GM18909 (cell line): ENCODE measurements at regions not wholly inside any gene's neighbourhood (a gene's known extent, or its start where the extent isn't known, plus 50 kb on each side); places are given as distances from the start of the nearest gene placed in this dataset.
"Not testable (repeated sequence)": the region's sequence is repeated elsewhere in the genome, so short reads cannot be mapped to it uniquely, and the experiment has no call there.

Source experiments
- ATAC-seq: cut with Tn5 transposase; IDR thresholded peaks from one replicate; pipeline ENCODE4 v1.9.1; 2021; ENCODE audit warnings: mild to moderate bottlenecking; ENCODE audit not compliant: unreplicated experiment, poor library complexity

DNA sequence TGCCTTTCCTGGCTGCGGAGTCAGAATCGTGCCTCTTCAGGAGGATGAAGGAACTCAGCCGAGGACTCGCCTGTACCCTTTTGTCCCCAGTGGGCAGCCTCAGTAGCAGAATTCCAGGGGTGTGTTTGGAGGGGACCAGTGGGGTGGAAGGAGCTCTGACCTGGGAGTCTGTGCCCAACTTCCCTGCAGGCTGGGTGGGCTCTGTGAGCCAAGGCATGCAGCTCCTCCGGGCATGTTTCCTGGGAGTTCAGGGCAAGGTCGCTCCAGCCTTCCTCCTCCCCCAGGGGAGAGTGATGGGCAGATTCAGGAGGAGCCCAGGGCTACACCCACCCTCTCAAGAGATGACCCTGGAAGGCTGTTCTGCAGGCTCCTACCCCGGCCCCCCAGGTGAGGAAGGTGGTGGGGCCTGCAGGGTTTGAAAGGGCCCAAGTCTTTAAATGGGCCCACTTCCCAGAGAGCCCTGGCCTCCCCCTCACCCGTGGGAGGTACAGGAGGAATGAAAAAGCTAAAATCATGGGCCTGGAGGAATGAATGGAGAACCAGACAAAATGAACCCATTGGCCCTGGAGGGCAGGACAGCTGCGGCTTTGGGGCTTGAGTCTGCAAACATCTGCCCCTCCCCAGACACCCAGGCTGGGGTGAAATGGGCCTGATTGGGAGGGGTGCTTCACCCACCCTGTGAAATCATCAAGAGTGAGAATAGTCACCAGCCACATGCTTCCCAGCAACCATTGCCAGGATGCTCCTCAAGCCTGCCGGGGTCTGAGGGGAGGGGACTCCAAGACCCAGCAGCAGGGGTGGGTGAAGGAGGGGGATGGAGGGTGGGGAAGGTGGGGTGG lies 77.6 kb upstream of the PMEPA1 start:
- ATAC-seq, result no peak

DNA sequence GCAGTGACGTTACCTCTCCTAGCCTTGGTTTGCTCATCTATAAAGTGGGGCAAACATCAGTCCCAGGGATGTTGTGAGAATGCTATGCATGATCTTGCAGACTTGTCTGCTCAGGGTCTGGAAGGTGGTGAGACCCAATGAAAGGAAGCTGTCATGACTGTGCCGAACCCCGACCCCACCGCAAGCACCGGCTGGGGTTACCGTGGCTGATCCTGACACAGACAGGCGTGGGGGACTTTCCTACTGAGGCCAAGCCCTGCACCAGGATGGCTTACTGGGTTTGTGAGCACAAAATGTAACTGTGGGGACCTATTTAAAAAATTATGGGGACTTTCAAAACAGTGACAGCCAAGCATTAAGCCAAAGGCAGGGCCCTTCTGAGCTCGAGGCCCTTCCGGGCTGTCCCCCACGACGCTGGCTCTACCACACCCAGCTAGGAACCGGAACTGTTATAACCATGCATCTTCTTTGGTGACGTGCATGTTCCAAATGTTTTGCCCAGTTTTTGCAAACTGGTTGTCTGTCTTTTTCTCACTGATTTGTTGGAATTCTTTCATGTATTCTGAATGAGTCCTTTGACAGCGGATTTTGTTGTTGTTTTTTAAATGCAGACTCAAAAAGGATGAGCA lies 76.6 kb upstream of the PMEPA1 start:
- ATAC-seq, result no peak

DNA sequence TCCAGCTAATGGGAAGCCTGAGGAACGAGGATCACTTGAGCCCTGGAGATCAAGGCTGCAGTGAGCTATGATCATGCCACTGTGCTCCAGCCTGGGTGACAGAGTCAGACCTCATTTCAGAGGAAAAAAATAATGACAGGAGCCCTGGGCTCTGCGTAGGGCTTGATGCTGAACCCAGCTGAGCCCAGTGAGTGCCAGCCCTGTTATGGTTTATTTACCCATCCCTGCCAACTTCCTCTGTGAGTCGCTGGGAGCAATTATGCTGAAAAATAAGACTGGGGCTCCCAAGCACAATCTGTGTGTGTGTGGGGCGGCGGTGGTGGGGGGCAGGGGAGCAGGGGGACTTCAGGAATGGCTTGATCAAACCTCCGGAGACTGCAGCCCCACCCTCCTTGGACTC lies 75.9 kb upstream of the PMEPA1 start:
- ATAC-seq, result no peak

DNA sequence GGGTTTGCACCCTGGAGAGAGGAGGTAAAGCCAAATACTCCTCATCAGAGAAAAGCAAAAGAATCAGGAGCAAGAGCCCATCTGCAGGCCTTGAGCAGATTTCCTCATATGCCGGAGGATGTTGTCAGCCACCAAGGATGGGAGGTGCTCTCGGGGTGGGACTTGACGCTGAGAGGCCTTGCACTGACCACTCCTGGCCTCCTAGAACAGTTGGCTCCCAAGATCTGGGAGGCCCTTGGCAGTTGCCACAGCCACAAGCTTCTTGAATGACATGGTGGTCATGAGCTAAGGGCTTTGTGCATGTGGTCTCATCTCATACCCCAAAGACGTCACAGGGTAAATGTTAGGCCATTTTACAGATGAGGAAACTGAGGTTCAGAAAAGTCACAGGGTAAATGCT lies 75.2 kb upstream of the PMEPA1 start:
- ATAC-seq, result no peak

DNA sequence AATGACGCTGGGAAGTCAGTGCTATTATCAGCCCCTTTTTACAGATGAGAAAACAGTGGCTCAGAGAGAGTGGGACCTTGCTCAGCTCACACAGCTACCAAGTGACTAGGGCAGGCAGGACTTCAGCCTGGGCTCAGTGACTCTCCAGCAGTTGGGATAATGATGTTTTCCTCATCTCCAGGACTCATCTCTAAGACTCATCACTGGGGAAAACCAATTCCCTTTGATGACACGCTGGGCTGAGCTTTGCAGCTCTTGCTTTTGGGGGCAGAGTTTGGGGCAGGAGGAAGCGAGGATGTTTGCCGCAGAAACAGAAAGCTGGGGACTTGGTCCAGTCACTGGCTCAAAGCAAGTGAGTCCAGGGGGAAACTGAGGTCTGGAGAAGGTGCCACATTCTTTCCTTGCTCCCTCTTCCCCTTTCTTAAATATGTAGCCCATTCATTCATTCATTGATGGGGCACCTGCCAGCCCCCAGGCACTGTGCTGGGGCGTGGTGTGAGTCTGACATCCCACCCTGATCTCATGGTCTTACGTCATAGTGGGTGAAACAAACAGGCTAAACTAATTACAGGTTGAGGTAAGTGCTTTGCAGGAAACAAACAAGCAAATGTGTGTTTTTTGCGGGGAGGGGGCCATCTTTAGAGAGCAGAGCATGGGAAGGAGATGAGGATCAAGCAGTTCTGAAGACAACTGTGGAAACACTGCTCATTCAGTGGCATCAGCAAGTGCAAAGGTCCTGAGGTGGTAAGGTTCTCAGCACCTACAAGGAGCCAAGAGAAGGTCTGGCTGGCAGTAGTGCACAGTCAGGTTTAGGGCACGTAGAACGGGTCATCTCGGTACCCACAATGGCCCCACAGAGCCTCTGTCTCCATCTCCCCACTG lies 74.4 kb upstream of the PMEPA1 start:
- no peak for ATAC-seq

DNA sequence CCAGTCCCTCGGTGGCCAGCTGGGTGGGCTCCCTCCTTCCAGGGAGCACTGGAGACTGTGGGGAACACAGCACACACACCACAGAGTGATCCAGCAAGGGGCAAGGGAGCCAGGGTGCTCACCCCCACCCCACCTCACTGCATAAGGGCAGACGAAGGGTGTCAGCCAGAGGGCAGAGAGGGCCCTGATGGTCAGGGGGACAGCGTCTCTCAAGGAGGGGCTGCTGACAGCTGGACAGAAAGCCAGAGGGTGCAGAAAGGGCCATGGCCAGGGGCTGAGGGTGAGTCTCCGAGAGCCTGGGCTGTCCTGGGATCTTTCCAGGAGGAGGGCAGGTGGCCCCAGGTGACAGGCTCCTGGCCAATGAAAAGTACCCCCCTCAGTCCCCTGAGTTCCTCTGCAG lies 73.4 kb upstream of the PMEPA1 start:
- no peak for ATAC-seq

DNA sequence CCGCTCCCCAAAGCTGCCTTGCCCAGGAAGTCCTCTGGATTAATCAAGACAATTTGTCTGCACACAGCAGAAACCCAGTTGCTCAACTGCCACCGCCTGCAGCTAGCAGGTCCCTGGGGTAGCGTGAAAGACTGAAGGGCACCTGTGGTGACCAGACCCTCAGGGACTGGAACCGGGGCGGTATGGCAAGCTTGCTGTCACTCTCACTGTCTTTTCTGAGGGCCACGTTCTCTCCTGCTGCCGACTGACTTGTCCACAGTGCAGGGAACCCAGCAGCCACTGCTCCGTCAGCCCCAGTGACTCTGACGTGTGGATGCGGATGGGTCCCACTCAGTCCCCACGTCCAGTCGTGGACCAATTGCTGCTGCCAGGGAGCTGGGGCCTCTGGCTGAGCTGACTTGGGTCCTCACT lies 72.8 kb upstream of the PMEPA1 start:
- no peak for ATAC-seq

DNA sequence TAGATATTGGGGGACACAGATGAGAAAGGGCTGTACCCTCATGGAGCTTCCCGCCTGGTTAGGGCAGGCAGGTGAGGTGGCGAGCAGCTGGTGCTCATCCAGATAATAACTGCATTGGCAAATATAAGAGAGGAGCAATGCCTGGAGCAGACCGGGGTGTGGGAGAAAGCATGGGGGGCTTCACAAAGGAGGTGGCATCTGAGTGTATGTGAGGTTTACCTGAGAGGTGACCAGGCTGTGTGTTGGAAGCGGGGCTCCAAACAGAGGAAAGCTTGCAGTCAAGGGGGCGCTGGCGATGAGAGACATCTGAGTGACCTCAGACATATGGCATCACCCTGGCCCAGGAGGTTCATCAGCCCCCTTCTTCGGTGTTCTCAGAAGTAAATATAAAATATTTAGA lies 72.1 kb upstream of the PMEPA1 start:
- no peak for ATAC-seq

DNA sequence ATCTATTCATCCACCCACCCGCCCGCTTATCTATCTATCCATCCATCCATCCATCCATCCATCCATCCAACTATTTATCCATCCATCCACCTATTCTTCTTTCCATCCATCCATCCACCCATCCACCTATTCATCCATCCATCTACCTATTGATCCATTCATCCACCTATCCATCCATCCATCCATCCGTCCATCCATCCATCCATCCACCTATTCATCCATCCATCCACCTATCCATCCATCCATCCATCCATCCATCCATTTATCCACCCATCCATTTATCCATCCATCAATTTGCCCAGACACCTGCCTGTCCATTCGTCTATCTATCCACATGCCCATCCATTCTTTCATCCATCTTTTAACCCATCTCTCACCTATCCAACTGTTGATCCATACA lies 71.1 kb upstream of the PMEPA1 start:
- ATAC-seq, result no peak

DNA sequence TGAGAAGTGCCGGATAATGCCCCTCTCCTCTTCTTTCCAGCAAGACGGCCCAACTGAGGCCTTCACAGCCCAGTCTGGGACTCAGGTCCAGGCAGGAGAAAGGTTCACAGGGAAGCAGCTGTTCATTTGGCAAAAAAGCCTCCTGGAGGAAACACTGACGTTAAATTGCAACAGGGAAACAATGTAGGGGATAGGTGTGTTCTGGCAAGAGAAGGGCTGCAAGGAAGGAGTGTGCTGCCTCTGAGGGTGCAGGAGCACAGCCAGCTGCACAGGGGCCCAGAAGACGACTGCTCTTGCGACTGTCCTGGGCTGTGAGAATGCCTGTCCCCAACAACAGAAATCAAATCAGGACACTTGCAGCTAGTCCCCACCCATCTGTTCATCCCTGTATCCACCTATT lies 70.6 kb upstream of the PMEPA1 start:
- ATAC-seq, result no peak

DNA sequence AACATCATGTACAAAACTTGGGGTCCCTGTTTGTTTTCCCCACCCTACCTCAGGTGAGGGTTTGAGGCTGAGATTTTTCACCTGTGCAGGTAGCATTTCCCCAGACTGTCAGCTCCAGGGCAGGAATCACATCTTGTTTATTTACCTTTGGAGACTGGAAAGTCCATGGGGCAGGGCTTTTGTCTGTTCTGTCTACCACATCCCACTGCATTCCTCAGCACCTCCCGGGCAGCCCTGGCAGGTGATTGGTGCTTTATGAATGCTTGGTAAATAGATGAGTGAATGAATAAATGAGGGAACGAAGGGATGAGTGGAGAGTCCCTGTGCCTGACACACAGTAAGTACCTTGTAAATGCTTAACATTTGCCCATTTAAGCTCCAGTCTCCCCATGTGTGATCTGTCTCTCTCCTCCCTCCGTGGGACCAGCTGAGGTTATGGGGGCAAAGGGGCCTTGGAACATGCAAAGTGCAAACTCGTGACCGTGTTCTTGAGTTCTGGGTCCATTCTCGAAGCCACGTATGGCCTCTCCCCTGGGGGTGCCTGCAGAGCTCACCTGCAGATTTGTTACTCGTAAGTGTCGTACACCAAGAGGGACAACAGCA lies 69.7 kb upstream of the PMEPA1 start:
- no peak for ATAC-seq

DNA sequence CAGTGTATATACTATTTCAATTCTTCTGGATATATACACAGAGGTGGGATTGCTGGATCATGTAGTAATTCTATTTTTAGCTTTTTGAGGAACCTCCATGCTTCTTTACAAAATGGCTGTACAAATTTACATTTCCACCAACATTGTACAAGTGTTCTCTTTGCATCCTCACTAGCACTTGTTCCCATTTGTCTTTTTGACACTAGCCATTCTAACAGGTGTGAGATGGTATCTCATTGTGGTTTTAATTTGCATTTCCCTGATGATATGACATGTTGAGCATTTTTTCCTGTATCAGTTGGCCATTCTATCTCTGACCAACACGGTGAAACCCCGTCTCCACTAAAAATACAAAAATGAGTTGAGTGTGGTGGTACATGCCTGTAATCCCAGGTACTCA lies 68.1 kb upstream of the PMEPA1 start:
- no peak for ATAC-seq

DNA sequence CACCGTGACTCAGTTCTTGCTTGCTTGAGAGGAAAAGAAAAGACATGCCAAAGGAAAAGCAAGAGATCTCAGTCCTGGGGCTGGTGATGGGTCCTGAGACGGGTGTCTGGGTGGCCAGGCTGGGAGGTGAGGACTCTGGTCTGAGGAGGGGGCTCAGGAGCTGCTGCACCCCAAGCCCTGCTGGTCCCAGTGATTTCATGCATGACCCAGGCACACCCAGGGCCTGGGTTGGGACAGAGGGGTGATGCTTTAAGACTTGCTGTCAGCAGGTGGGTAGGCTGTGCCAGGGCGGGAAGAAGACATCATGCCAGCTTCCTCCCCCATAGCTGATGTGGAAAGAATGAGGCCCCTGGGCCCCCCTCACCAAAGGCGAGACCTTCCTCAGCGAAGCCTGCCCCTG lies 65.1 kb upstream of the PMEPA1 start:
- no peak for ATAC-seq

DNA sequence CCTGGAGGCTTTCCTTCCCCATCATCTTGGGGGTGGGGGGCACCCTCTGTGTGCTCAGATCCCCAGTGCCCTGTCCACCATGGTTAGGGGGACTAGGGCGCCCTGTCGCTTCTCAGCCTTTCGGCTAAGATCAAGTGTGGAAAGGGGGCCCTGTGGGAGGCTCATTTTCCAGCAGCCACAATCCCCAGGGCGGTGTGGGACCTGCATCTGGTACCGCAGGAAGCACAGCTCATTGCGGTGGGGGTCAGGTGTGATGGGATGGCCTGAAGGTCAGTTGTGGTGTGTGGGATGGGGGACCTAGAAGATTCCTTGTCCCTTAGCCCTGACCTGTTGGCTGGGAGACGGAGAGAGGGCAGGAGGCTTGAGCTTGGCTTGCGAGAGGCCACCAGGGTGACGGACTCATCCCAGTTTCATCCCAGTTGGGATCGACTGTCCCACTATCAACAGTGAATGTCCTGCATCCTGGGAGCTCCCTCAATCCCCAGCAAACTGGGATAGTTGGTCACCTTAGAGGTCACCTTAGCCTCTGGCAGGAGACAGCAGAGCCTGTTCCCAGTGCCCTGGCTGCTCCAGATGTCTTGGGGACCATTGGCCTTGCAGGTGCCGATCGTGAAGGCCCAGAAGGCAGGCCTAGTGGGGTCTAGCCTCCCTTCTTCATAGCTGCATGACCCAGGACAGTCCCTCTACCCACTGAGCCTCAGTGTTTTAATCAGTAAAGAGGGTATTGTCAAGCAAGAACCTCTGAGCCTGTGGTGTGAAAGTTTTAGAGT lies 64.5 kb upstream of the PMEPA1 start:
- ATAC-seq, result no peak

DNA sequence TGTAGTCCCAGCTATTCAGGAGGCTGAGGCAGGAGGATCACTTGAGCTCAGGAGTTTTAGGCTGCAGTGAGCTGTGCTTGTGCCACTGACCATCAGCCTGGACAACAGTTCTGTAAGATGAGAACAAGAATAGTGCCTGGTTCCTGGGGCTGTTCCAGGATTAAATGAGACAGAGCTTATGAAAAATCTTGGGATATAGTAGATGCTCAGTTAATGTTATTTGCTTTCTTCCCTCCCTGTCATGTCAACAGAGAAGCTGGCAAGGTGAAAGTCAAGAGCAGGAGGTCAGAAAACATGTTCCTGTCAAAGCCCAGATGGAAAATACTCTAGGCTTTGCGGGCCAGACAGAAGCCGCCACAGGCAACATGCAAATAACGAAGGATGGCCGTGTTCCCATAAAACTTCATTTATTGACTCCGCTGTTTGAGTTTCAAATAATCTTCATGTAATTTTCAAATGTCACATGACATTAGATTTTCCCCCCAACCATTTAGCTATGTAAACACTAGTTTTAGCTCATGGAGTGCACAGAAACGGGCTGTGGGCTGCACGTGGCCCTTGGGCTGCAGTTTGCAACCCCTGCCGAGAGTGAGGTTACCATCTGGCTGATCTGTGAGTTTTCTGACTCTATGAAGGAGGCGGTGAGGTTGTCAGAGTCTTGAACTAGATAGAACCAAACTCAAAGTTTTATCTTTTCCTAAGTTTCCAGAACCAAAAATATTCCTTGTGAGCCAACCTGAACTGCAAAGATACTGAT lies 63.4 kb upstream of the PMEPA1 start:
- no peak for ATAC-seq

DNA sequence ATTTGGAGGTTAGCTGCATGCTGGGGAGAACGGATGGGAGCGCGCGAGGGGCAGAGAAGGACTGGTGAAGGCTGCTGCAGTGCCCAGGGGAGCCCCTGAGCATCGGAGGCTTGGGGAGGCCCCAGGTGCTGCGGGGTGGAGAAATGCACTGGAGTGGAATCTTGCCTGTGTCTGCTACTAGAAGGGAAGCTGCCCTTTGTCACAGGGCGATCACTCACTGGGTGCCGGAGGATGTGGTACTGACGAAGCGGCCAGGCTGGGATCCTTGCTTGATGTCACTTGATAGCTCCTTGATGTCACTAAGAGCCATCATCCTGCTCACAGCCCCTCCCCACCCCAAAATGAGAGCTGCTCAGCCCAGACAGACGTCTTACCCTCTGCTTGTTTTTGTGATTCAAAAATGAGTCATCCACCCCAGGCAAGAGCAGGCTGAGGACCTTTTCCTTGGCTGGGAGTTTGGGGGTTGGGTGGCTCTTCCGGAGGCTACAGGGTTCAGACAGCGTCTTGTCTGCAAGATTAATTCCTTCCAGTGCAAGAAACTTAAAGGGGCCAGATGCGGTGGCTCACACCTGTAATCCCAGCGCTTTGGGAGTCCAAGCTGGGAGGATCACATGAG lies 62.6 kb upstream of the PMEPA1 start:
- no peak for ATAC-seq

DNA sequence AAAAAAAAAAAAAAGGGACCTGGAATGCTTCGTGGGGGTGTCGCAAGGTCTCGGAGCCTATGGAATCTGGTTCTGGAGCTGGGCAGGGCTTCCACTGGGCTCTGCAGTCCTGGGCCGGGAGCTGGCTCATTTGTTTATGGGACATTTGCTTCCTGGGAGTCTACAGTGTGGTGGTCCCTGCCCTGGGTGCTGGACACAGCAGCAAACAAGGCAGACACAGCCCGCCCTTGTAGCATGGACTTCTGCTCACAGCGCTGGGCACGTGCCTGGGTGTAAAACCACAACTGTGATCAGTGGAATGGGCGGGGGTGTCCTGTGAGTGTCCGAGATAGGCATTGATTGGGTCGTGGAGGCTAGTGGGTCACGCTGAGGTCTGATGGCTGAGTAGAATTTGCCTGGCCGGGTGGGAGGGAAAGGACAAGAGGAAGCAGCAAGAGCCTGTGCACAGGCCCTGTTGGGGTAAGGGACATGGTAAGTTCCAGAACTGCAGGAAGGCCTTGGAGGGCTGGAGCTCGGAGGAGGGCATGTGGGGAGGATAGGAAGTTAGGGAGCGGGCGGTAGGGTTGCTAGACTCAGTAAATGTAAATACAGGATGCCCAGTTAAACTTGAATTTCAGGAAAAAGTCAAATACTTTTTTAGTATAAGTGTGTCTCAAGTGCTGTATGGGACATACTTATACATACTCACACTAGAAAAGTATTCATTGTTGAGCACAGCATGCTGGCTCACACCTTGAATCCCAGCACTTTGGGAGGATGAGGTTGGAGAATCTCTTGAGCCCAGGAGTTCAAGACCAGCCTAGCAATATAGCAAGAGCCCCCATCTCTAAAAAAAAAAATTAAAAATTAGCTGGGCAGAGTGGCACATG lies 61.3 kb upstream of the PMEPA1 start:
- no peak for ATAC-seq

DNA sequence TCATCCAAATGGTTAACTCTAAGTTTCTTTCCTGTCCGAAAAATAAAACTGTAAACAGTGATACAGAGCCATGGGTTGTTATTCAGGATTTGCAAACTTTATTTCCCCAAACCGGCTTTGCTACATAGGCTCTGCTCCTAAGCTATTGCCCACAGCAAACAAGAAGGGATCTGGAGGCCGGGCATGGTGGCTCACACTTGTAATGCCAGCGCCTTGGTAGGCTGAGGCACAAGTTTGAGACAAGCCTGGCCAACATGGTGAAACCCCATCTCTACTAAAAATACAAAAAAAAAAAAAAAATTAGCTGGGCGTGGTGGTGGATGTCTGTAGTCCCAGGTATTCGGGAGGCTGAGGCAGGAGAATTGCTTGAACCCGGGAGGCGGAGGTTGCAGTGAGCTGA lies 60.6 kb upstream of the PMEPA1 start:
- ATAC-seq, result not testable (repeated sequence)
